ENCODE measurements at regions not wholly inside any gene's neighbourhood (a gene's known extent, or its start where the extent isn't known, plus 50 kb on each side); places are given as distances from the start of the nearest gene placed in this dataset.

- Histone ChIP-seq H3K79me2 (ENCODE audit: control insufficient read depth, insufficient read depth, low read length, poor library complexity) (no peaks in the 10 kb centered on the region), H3K4me3 (ENCODE audit: low read depth, low read length) (no peak overlapping the region), H2BK5ac (ENCODE audit: low read depth, low read length, poor library complexity) (peak overlapping the region; percentile 87), H3K79me1 (ENCODE audit: low read length) (peaks cover 25% of the 10 kb centered on the region), H3K23ac (ENCODE audit: low read length) (no peak overlapping the region), H3K4me2 (ENCODE audit: low read length) (no peak overlapping the region), H2AFZ (ENCODE audit: insufficient read depth, low read length, poor library complexity) (no peak overlapping the region), H3K27ac (ENCODE audit: low read depth, low read length) (peak overlapping the region; percentile 86), H2BK12ac (ENCODE audit: low read length) (peak overlapping the region; percentile 42), H3K4ac (ENCODE audit: low read depth, low read length) (no peak overlapping the region), H4K91ac (ENCODE audit: low read depth, low read length) (peak overlapping the region; percentile 81), H4K12ac (ENCODE audit: low read depth, low read length) (no peak overlapping the region), H3K4me1 (ENCODE audit: control insufficient read depth in 1 of 2, insufficient read depth in 2 of 2, low read length in 2 of 2) (peaks cover 21% of the 10 kb centered on the region in 2 experiments), H3K27me3 (ENCODE audit: insufficient read depth, low read length) (no peaks in the 10 kb centered on the region), H3K9me3 (ENCODE audit: insufficient read depth, low read depth, low read length) (no peaks in the 10 kb centered on the region), H4K8ac (ENCODE audit: low read depth, low read length) (peak overlapping the region; percentile 66), H3K14ac (ENCODE audit: low read length) (peak overlapping the region; percentile 46), H2BK120ac (ENCODE audit: insufficient read depth, low read length, poor library complexity) (peak overlapping the region; percentile 78), H3K18ac (ENCODE audit: low read length) (no peak overlapping the region), H3K9ac (ENCODE audit: low read length) (no peak overlapping the region), H2AK5ac (ENCODE audit: low read length) (no peak overlapping the region), H3K36me3 (ENCODE audit: control insufficient read depth in 1 of 2, insufficient read depth in 2 of 2, low read length in 2 of 2) (no peaks in the 10 kb centered on the region)
- DNase-seq, result no peak
- WGBS (ENCODE audit: extremely low coverage, insufficient coverage, insufficient read length), result no CpG with 5 or more reads among the region's 2 CpGs
Measured at GRCh38 chr11:13134886-13135285, 125.8 kb downstream of the RASSF10 start.

- Histone ChIP-seq H3K79me1 (ENCODE audit: low read length) (peaks cover 25% of the 10 kb centered on the region), H3K4ac (ENCODE audit: low read depth, low read length) (peak overlapping the region; percentile 43), H2AFZ (ENCODE audit: insufficient read depth, low read length, poor library complexity) (no peak overlapping the region), H4K8ac (ENCODE audit: low read depth, low read length) (peak overlapping the region; percentile 22), H3K4me2 (ENCODE audit: low read length) (no peak overlapping the region), H3K27me3 (ENCODE audit: insufficient read depth, low read length) (no peaks in the 10 kb centered on the region), H3K9ac (ENCODE audit: low read length) (no peak overlapping the region), H2BK5ac (ENCODE audit: low read depth, low read length, poor library complexity) (peak overlapping the region; percentile 91), H3K18ac (ENCODE audit: low read length) (no peak overlapping the region), H3K36me3 (ENCODE audit: control insufficient read depth in 1 of 2, insufficient read depth in 2 of 2, low read length in 2 of 2) (no peaks in the 10 kb centered on the region), H3K23ac (ENCODE audit: low read length) (no peak overlapping the region), H3K27ac (ENCODE audit: low read depth, low read length) (peak overlapping the region; percentile 86), H3K9me3 (ENCODE audit: insufficient read depth, low read depth, low read length) (no peaks in the 10 kb centered on the region), H3K79me2 (ENCODE audit: control insufficient read depth, insufficient read depth, low read length, poor library complexity) (no peaks in the 10 kb centered on the region), H2BK12ac (ENCODE audit: low read length) (peak overlapping the region; percentile 88), H3K4me1 (ENCODE audit: control insufficient read depth in 1 of 2, insufficient read depth in 2 of 2, low read length in 2 of 2) (peaks cover 21 to 25% of the 10 kb centered on the region in 2 experiments), H2AK5ac (ENCODE audit: low read length) (no peak overlapping the region), H4K12ac (ENCODE audit: low read depth, low read length) (peak overlapping the region; percentile 12), H3K14ac (ENCODE audit: low read length) (peak overlapping the region; percentile 79), H2BK120ac (ENCODE audit: insufficient read depth, low read length, poor library complexity) (peak overlapping the region; percentile 84), H4K91ac (ENCODE audit: low read depth, low read length) (peak overlapping the region; percentile 95), H3K4me3 (ENCODE audit: low read depth, low read length) (no peak overlapping the region)
- no CpG with 5 or more reads among the region's 3 CpGs for whole genome bisulfite sequencing (ENCODE audit: extremely low coverage, insufficient coverage, insufficient read length)
- DNase-seq, result peak in 1 of 2 donors; percentile 57
Measured at GRCh38 chr11:13135385-13136271, 126.5 kb downstream of the RASSF10 start.

GRCh38 chr11:13136272-13136596, 127.1 kb downstream of the RASSF10 start:
- no peak overlapping the region for H3K23ac ChIP-seq (ENCODE audit: low read length)
- no peak overlapping the region for H3K4me3 ChIP-seq (ENCODE audit: low read depth, low read length)
- H3K79me1 ChIP-seq (ENCODE audit: low read length), result peaks cover 30% of the 10 kb centered on the region
- no peak for DNase-seq
- H4K8ac ChIP-seq (ENCODE audit: low read depth, low read length), result peak overlapping the region; percentile 22
- no peak overlapping the region for H3K18ac ChIP-seq (ENCODE audit: low read length)
- H2BK5ac ChIP-seq (ENCODE audit: low read depth, low read length, poor library complexity), result peak overlapping the region; percentile 91
- no peak overlapping the region for H2AK5ac ChIP-seq (ENCODE audit: low read length)
- no peak overlapping the region for H2AFZ ChIP-seq (ENCODE audit: insufficient read depth, low read length, poor library complexity)
- H4K91ac ChIP-seq (ENCODE audit: low read depth, low read length), result peak overlapping the region; percentile 95
- no peak overlapping the region for H3K4ac ChIP-seq (ENCODE audit: low read depth, low read length)
- H3K14ac ChIP-seq (ENCODE audit: low read length), result peak overlapping the region; percentile 10
- H3K27ac ChIP-seq (ENCODE audit: low read depth, low read length), result peak overlapping the region; percentile 86
- H3K79me2 ChIP-seq (ENCODE audit: control insufficient read depth, insufficient read depth, low read length, poor library complexity), result no peaks in the 10 kb centered on the region
- no peaks in the 10 kb centered on the region for H3K9me3 ChIP-seq (ENCODE audit: insufficient read depth, low read depth, low read length)
- no peaks in the 10 kb centered on the region for H3K36me3 ChIP-seq (ENCODE audit: control insufficient read depth in 1 of 2, insufficient read depth in 2 of 2, low read length in 2 of 2)
- no peak overlapping the region for H4K12ac ChIP-seq (ENCODE audit: low read depth, low read length)
- no peak overlapping the region for H3K4me2 ChIP-seq (ENCODE audit: low read length)
- H2BK12ac ChIP-seq (ENCODE audit: low read length), result peak overlapping the region; percentile 47
- H2BK120ac ChIP-seq (ENCODE audit: insufficient read depth, low read length, poor library complexity), result peak overlapping the region; percentile 84
- WGBS (ENCODE audit: extremely low coverage, insufficient coverage, insufficient read length), result no CpG with 5 or more reads among the region's 2 CpGs
- peaks cover 27 to 30% of the 10 kb centered on the region in 2 experiments for H3K4me1 ChIP-seq (ENCODE audit: control insufficient read depth in 1 of 2, insufficient read depth in 2 of 2, low read length in 2 of 2)
- no peaks in the 10 kb centered on the region for H3K27me3 ChIP-seq (ENCODE audit: insufficient read depth, low read length)
- no peak overlapping the region for H3K9ac ChIP-seq (ENCODE audit: low read length)

GRCh38 chr11:13137844-13138301, 128.8 kb downstream of the RASSF10 start:
- Histone ChIP-seq H3K4me2 (ENCODE audit: low read length) (no peak overlapping the region), H2BK12ac (ENCODE audit: low read length) (peak overlapping the region; percentile 93), H4K8ac (ENCODE audit: low read depth, low read length) (no peak overlapping the region), H3K9ac (ENCODE audit: low read length) (no peak overlapping the region), H3K79me2 (ENCODE audit: control insufficient read depth, insufficient read depth, low read length, poor library complexity) (no peaks in the 10 kb centered on the region), H2AK5ac (ENCODE audit: low read length) (no peak overlapping the region), H3K18ac (ENCODE audit: low read length) (no peak overlapping the region), H4K91ac (ENCODE audit: low read depth, low read length) (peak overlapping the region; percentile 58), H3K27ac (ENCODE audit: low read depth, low read length) (no peak overlapping the region), H3K36me3 (ENCODE audit: control insufficient read depth in 1 of 2, insufficient read depth in 2 of 2, low read length in 2 of 2) (no peaks in the 10 kb centered on the region), H2AFZ (ENCODE audit: insufficient read depth, low read length, poor library complexity) (no peak overlapping the region), H3K23ac (ENCODE audit: low read length) (no peak overlapping the region), H3K4me1 (ENCODE audit: control insufficient read depth in 1 of 2, insufficient read depth in 2 of 2, low read length in 2 of 2) (peaks cover 42 to 44% of the 10 kb centered on the region in 2 experiments), H2BK120ac (ENCODE audit: insufficient read depth, low read length, poor library complexity) (peak overlapping the region; percentile 5), H3K9me3 (ENCODE audit: insufficient read depth, low read depth, low read length) (no peaks in the 10 kb centered on the region), H3K79me1 (ENCODE audit: low read length) (peaks cover 35% of the 10 kb centered on the region), H3K14ac (ENCODE audit: low read length) (peak overlapping the region; percentile 80), H4K12ac (ENCODE audit: low read depth, low read length) (no peak overlapping the region), H3K4ac (ENCODE audit: low read depth, low read length) (no peak overlapping the region), H2BK5ac (ENCODE audit: low read depth, low read length, poor library complexity) (peak overlapping the region; percentile 15), H3K4me3 (ENCODE audit: low read depth, low read length) (no peak overlapping the region), H3K27me3 (ENCODE audit: insufficient read depth, low read length) (no peaks in the 10 kb centered on the region)
- DNase-seq, result peak in 1 of 2 donors; percentile 74
- WGBS (ENCODE audit: extremely low coverage, insufficient coverage, insufficient read length), result no CpG with 5 or more reads among the region's 1 CpG
